GM12865 (cell line): ENCODE measurements at regions not wholly inside any gene's neighbourhood (a gene's known extent, or its start where the extent isn't known, plus 50 kb on each side); places are given as distances from the start of the nearest gene placed in this dataset.

Source experiments
- DNase-seq: peaks from one replicate; pipeline ENCODE4 v3.0.0; 2010; ENCODE audit warnings: low read depth
- H3K4me3 ChIP-seq: 2 replicates; pipeline ENCODE4 v1.5.1; 2011; ENCODE audit warnings: mild to moderate bottlenecking, low read depth, low read length, control low read depth
- TF ChIP-seq, protein P1 (sequence below): IDR thresholded peaks from 2 replicates; pipeline ENCODE4 v1.5.1; 2011; ENCODE audit warnings: low read length, control low read depth, low read depth, inconsistent platforms; ENCODE audit not compliant: insufficient read depth; ENCODE audit errors: missing control alignments

- DNase-seq = no peak
- H3K4me3 ChIP-seq = no peak overlapping the region
- TF ChIP-seq, protein P1, sequence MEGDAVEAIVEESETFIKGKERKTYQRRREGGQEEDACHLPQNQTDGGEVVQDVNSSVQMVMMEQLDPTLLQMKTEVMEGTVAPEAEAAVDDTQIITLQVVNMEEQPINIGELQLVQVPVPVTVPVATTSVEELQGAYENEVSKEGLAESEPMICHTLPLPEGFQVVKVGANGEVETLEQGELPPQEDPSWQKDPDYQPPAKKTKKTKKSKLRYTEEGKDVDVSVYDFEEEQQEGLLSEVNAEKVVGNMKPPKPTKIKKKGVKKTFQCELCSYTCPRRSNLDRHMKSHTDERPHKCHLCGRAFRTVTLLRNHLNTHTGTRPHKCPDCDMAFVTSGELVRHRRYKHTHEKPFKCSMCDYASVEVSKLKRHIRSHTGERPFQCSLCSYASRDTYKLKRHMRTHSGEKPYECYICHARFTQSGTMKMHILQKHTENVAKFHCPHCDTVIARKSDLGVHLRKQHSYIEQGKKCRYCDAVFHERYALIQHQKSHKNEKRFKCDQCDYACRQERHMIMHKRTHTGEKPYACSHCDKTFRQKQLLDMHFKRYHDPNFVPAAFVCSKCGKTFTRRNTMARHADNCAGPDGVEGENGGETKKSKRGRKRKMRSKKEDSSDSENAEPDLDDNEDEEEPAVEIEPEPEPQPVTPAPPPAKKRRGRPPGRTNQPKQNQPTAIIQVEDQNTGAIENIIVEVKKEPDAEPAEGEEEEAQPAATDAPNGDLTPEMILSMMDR = no peak
These were observed 292.7 kb upstream of the TARS1 start for GRCh38 chr5:33148076-33148513.

DNA sequence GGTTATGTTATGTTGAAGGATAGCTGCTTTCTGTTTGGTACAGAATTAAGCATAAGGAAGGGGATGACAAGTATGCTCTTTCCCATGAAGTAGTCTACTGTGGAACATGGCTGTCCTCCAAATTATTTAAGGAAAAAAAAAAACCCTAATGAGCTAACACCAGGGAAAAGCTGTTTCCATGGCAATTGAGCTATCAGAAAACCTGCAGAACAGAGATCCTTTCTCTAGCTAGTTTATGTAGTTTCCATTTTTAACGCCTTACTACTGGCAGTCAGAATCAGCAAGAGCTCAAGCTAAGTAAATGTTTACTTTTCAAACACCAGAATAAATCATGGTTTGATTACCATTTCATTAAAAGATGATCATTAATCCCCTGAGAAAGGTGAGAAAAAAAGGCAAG is 287.4 kb upstream of the TARS1 start:
- DNase-seq = no peak
- H3K4me3 ChIP-seq = no peak overlapping the region
- TF ChIP-seq, protein P1 = no peak

DNA sequence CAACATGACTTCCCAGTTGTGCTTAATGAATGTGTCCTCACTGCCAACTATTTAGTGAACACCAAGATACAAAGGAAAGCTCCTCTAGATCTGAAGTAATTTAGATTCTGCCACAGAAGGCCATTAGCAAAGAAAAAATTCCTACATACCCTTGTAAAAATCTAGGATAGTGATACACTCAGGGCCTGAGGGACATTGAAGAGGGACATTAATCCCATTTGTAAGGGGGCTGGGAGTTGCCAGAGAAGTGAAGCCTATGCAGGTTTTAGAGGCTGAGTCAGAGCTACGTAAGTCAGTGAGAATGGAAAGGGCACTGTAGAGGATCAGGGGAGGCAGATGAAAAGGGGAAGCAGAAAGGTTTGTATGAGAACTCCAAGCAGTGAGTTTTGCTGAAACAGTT is 286.9 kb upstream of the TARS1 start:
- no peak for DNase-seq
- H3K4me3 ChIP-seq = no peak overlapping the region
- TF ChIP-seq, protein P1 = no peak

DNA sequence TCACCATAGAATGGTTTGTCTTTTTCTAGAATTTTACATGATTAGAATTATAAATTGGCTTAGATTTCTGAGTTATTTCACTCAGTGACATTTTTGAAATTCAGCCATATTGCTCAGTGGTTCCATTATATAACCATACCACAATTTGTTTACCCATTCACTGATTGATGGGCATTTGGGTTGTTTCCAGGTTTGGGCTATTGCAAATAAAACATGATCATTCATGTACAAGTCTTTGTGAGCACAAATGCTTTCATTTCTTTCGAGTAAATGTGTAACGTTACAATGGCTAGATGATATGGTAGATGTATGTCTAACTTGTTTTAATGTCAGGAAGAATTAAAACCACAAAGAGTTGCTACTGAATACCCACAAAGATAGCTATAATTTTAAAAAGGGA is 279.9 kb upstream of the TARS1 start:
- no peak overlapping the region for H3K4me3 ChIP-seq
- DNase-seq = no peak
- TF ChIP-seq, protein P1 = no peak

- H3K4me3 ChIP-seq = no peak overlapping the region
- TF ChIP-seq, protein P1 = no peak
- DNase-seq = no peak
These were observed 279.3 kb upstream of the TARS1 start for GRCh38 chr5:33161421-33161820.

DNA sequence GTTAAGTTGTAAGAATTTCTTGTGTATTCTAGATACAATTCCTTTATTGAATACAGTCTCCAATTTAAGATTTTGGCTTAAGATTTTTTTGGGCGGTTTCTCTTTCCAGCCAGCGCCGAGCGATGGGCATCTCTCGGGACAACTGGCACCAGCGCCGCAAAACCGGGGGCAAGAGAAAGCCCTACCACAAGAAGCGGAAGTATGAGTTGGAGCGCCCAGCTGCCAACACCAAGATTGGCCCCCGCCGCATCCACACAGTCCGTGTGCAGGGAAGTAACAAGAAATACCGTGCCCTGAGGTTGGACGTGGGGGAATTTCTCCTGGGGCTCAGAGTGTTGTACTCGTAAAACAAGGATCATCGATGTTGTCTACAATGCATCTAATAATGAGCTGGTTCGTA is 278.7 kb upstream of the TARS1 start:
- no peak for DNase-seq
- no peak overlapping the region for H3K4me3 ChIP-seq
- TF ChIP-seq, protein P1 = no peak

- TF ChIP-seq, protein P1 = no peak
- peak; percentile 7 for DNase-seq
These were observed 274.2 kb upstream of the TARS1 start for GRCh38 chr5:33166522-33166921.

More at GRCh38 chr5:33166522-33166921, 274.2 kb upstream of the TARS1 start:
- no peak overlapping the region for H3K4me3 ChIP-seq
